Activated naive CD4-positive, alpha-beta T cell treated with anti-CD3 and anti-CD28 coated beads for 36 hours (primary cell): ENCODE measurements at regions not wholly inside any gene's neighbourhood (a gene's known extent, or its start where the extent isn't known, plus 50 kb on each side); places are given as distances from the start of the nearest gene placed in this dataset.

Experiments
- CTCF ChIA-PET: fragments of 350-600 bp; sonication (Branson Sonifier 250); formaldehyde crosslinking; loops from one replicate; lab custom pipeline; 2021; ENCODE audit warnings: antibody characterized with exemption; lab: Charles Lee
- DNase-seq: peaks from one replicate; pipeline ENCODE4 v3.0.0-alpha.2; 2020
- H3K27ac Mint-ChIP-seq: one replicate; pipeline ENCODE4 v1.8.0; 2021; ENCODE audit warnings: mild to moderate bottlenecking, mixed read lengths
- H3K27me3 Mint-ChIP-seq: one replicate; pipeline ENCODE4 v1.8.0; 2021; ENCODE audit warnings: low read depth, mixed read lengths
- H3K36me3 Mint-ChIP-seq: one replicate; pipeline ENCODE4 v1.8.0; 2021; ENCODE audit warnings: low read depth, mixed read lengths
- H3K4me1 Mint-ChIP-seq: one replicate; pipeline ENCODE4 v1.8.0; 2021; ENCODE audit warnings: low read depth, mixed read lengths
- H3K4me3 Mint-ChIP-seq: one replicate; pipeline ENCODE4 v1.8.0; 2021; ENCODE audit warnings: mild to moderate bottlenecking, moderate library complexity, mixed read lengths
- H3K9me3 Mint-ChIP-seq: one replicate; pipeline ENCODE4 v1.8.0; 2021; ENCODE audit warnings: mixed read lengths
- intact Hi-C: fragments of 100-400 bp; cut with micrococcal nuclease; formaldehyde crosslinking; loops from one replicate; pipeline ENCODE4 v1.15.1; 2023

GRCh38 chr4:123869286-123870215 lies 473.0 kb downstream of the SPRY1 start:
- no peaks in the 10 kb centered on the region for H3K4me1 Mint-ChIP-seq
- H3K9me3 Mint-ChIP-seq, result no peaks in the 10 kb centered on the region
- CTCF ChIA-PET, result no interaction called here
- intact Hi-C loops, result no loop called here
- no peaks in the 10 kb centered on the region for H3K27me3 Mint-ChIP-seq
- DNase-seq, result no peak
- H3K4me3 Mint-ChIP-seq, result no peak overlapping the region
- no peak overlapping the region for H3K27ac Mint-ChIP-seq
- no peaks in the 10 kb centered on the region for H3K36me3 Mint-ChIP-seq

- CTCF ChIA-PET, result no interaction called here
These were observed 473.8 kb downstream of the SPRY1 start for GRCh38 chr4:123870216-123870876.

GRCh38 chr4:123871341-123871740 lies 474.7 kb downstream of the SPRY1 start:
- no peak overlapping the region for H3K27ac Mint-ChIP-seq
- intact Hi-C loops, result no loop called here
- no peaks in the 10 kb centered on the region for H3K4me1 Mint-ChIP-seq
- CTCF ChIA-PET, result no interaction called here
- H3K9me3 Mint-ChIP-seq, result no peaks in the 10 kb centered on the region
- H3K27me3 Mint-ChIP-seq, result no peaks in the 10 kb centered on the region
- H3K4me3 Mint-ChIP-seq, result no peak overlapping the region
- no peak for DNase-seq
- no peaks in the 10 kb centered on the region for H3K36me3 Mint-ChIP-seq

More at GRCh38 chr4:123870216-123870876, 473.8 kb downstream of the SPRY1 start:
- H3K27ac Mint-ChIP-seq, result no peak overlapping the region
- H3K27me3 Mint-ChIP-seq, result no peaks in the 10 kb centered on the region
- H3K4me1 Mint-ChIP-seq, result no peaks in the 10 kb centered on the region
- no peaks in the 10 kb centered on the region for H3K36me3 Mint-ChIP-seq
- H3K9me3 Mint-ChIP-seq, result no peaks in the 10 kb centered on the region
- no peak overlapping the region for H3K4me3 Mint-ChIP-seq
- intact Hi-C loops, result no loop called here
- DNase-seq, result no peak

- H3K4me1 Mint-ChIP-seq, result no peaks in the 10 kb centered on the region
- H3K27me3 Mint-ChIP-seq, result no peaks in the 10 kb centered on the region
- intact Hi-C loops, result no loop called here
- H3K27ac Mint-ChIP-seq, result no peak overlapping the region
- peaks cover 2% of the 10 kb centered on the region for H3K9me3 Mint-ChIP-seq
- CTCF ChIA-PET, result no interaction called here
- no peak for DNase-seq
- no peaks in the 10 kb centered on the region for H3K36me3 Mint-ChIP-seq
- H3K4me3 Mint-ChIP-seq, result no peak overlapping the region
These were observed 477.5 kb downstream of the SPRY1 start for GRCh38 chr4:123874063-123874462.

GRCh38 chr4:123876143-123876542 lies 479.5 kb downstream of the SPRY1 start:
- no peak overlapping the region for H3K4me3 Mint-ChIP-seq
- H3K27ac Mint-ChIP-seq, result no peak overlapping the region
- no peaks in the 10 kb centered on the region for H3K4me1 Mint-ChIP-seq
- no peaks in the 10 kb centered on the region for H3K36me3 Mint-ChIP-seq
- H3K27me3 Mint-ChIP-seq, result no peaks in the 10 kb centered on the region
- intact Hi-C loops, result no loop called here
- no peak for DNase-seq
- H3K9me3 Mint-ChIP-seq, result peaks cover 3% of the 10 kb centered on the region
- CTCF ChIA-PET, result interaction anchor here (0.7 kb wide), 1 partner anchor 386 kb away, joined by 3 read pairs; no protein-coding TSS in a partner anchor

- no peak for DNase-seq
- Mint-ChIP-seq H3K9me3 (peaks cover 3% of the 10 kb centered on the region), H3K4me1 (no peaks in the 10 kb centered on the region), H3K4me3 (no peak overlapping the region), H3K27me3 (no peaks in the 10 kb centered on the region), H3K27ac (no peak overlapping the region), H3K36me3 (no peaks in the 10 kb centered on the region)
- CTCF ChIA-PET, result interaction anchor here (0.7 kb wide), 1 partner anchor 385 kb away, joined by 3 read pairs; no protein-coding TSS in a partner anchor
- intact Hi-C loops, result no loop called here
These were observed 480.1 kb downstream of the SPRY1 start for GRCh38 chr4:123876671-123877101.

- intact Hi-C loops, result no loop called here
- Mint-ChIP-seq H3K36me3 (no peaks in the 10 kb centered on the region), H3K27me3 (no peaks in the 10 kb centered on the region), H3K4me1 (no peaks in the 10 kb centered on the region), H3K27ac (no peak overlapping the region), H3K4me3 (no peak overlapping the region), H3K9me3 (peaks cover 3% of the 10 kb centered on the region)
- DNase-seq, result no peak
- CTCF ChIA-PET, result no interaction called here
These were observed 481.0 kb downstream of the SPRY1 start for GRCh38 chr4:123877551-123877950.

- Mint-ChIP-seq H3K36me3 (no peaks in the 10 kb centered on the region), H3K9me3 (peaks cover 3% of the 10 kb centered on the region), H3K4me3 (no peak overlapping the region), H3K27me3 (no peaks in the 10 kb centered on the region), H3K4me1 (no peaks in the 10 kb centered on the region), H3K27ac (no peak overlapping the region)
- CTCF ChIA-PET, result no interaction called here
- DNase-seq, result no peak
- intact Hi-C loops, result no loop called here
These were observed 482.4 kb downstream of the SPRY1 start for GRCh38 chr4:123878976-123879375.

- Mint-ChIP-seq H3K9me3 (peaks cover 5% of the 10 kb centered on the region), H3K4me3 (no peak overlapping the region), H3K36me3 (no peaks in the 10 kb centered on the region), H3K27me3 (no peaks in the 10 kb centered on the region), H3K4me1 (no peaks in the 10 kb centered on the region), H3K27ac (no peak overlapping the region)
- CTCF ChIA-PET, result no interaction called here
- DNase-seq, result no peak
- intact Hi-C loops, result no loop called here
These were observed 484.0 kb downstream of the SPRY1 start for GRCh38 chr4:123880631-123881030.

GRCh38 chr4:123884922-123885321 lies 488.3 kb downstream of the SPRY1 start:
- CTCF ChIA-PET, result no interaction called here
- Mint-ChIP-seq H3K9me3 (peaks cover 2% of the 10 kb centered on the region), H3K27ac (no peak overlapping the region), H3K4me1 (no peaks in the 10 kb centered on the region), H3K4me3 (no peak overlapping the region), H3K36me3 (no peaks in the 10 kb centered on the region), H3K27me3 (no peaks in the 10 kb centered on the region)
- intact Hi-C loops, result no loop called here
- DNase-seq, result no peak

- Mint-ChIP-seq H3K4me1 (no peaks in the 10 kb centered on the region), H3K27ac (no peak overlapping the region)
These were observed 492.9 kb downstream of the SPRY1 start for GRCh38 chr4:123889507-123889906.

GRCh38 chr4:123890889-123891288 lies 494.3 kb downstream of the SPRY1 start:
- Mint-ChIP-seq H3K27me3 (no peaks in the 10 kb centered on the region), H3K9me3 (no peaks in the 10 kb centered on the region), H3K27ac (no peak overlapping the region), H3K4me1 (no peaks in the 10 kb centered on the region), H3K4me3 (no peak overlapping the region), H3K36me3 (no peaks in the 10 kb centered on the region)
- intact Hi-C loops, result no loop called here
- DNase-seq, result no peak
- CTCF ChIA-PET, result no interaction called here

More at GRCh38 chr4:123889507-123889906, 492.9 kb downstream of the SPRY1 start:
- DNase-seq, result no peak
- Mint-ChIP-seq H3K9me3 (peaks cover 2% of the 10 kb centered on the region), H3K4me3 (no peak overlapping the region), H3K27me3 (no peaks in the 10 kb centered on the region), H3K36me3 (no peaks in the 10 kb centered on the region)
- intact Hi-C loops, result no loop called here
- CTCF ChIA-PET, result no interaction called here
